GM21529 (cell line): ENCODE measurements at regions not wholly inside any gene's neighbourhood (a gene's known extent, or its start where the extent isn't known, plus 50 kb on each side); places are given as distances from the start of the nearest gene placed in this dataset.
"Not testable (repeated sequence)": the region's sequence is repeated elsewhere in the genome, so short reads cannot be mapped to it uniquely, and the experiment has no call there.

Experiments
- ATAC-seq: cut with Tn5 transposase; IDR thresholded peaks from one replicate; pipeline ENCODE4 v1.9.1; 2021; ENCODE audit not compliant: unreplicated experiment

DNA sequence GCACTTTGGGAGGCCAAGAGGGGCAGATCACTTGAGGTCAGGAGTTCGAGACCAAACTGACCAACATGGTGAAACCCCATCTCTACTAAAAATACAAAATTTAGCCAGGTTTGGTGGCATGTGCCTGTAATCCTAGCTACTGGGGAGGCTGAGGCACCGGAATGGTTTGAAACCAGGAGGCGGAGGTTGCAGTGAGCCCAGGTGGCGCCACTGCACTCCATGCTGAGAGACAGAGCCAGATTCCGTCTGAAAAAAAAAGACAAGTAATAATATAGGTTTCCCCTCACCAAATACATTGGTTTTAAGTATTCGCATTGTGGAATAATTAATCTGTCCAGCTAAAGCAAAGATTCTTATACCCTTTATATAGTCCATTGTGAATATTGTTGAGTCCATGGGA, 1544.6 kb downstream of the OLFM4 start:
- no peak for ATAC-seq

DNA sequence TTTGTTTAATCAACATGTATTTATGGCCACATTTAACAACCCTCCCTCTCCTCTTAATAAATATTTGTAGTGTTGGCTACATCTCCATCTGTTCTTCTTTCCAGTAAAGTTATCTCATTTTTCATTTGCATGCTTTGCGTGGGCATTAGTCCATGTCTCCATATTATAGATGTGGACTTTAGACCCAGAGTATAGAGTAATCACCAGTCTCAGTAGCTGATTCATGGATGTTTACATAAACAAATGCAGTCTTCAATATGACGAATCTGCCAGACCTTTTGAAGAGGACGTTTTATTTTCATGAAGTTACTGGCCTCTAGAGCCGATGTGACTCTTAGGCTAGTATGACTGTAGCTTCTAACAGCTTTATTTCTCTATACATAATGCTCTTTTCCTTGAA, 1546.2 kb downstream of the OLFM4 start:
- ATAC-seq = no peak

GRCh38 chr13:54591540-54591939, 1562.9 kb downstream of the OLFM4 start:
- no peak for ATAC-seq

- no peak for ATAC-seq
These were observed 1563.6 kb downstream of the OLFM4 start for GRCh38 chr13:54592201-54592600.

GRCh38 chr13:54593504-54593903, 1564.9 kb downstream of the OLFM4 start:
- no peak for ATAC-seq

GRCh38 chr13:54597540-54598088, 1569.0 kb downstream of the OLFM4 start:
- ATAC-seq = no peak

- ATAC-seq = no peak
These were observed 1570.8 kb downstream of the OLFM4 start for GRCh38 chr13:54599413-54599812.

GRCh38 chr13:54606944-54607343, 1578.3 kb downstream of the OLFM4 start:
- no peak for ATAC-seq

DNA sequence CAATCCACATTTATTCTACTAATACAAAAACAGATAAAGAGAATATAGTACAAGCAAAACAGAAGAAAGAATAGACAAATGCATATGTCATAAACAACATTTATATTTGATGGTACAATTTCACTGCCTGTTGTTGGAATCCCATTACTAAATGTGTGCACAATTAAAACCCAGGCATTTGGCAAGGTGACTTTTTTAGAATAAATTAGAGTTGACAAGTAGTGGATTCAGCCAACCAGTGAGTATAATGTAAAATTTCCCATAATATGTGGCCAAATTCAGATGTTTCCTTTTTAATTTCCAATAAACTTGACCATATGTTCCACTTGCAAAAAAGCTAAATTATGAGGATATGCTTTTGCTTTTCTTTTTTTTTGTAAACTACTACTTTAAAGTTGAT, 1578.8 kb downstream of the OLFM4 start:
- no peak for ATAC-seq

DNA sequence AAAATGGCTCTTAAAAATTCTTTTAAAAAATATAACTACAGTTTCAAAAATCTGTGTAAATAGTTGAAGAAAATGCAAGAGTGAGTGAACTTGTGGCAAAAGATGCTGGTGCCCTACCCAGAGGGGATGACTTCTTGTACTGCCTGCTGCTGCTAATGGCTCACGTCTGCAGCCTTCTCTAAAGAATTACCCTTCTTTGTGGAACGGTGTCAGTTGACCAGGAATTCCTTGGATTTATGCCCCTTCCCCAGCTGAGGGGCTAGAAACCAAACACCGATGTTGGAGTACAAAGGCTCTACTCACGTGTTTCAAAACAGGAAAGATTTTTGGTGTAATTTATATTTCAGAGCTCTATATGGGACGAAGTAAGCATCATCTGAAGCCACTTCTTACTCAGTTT, 1582.8 kb downstream of the OLFM4 start:
- ATAC-seq = no peak

GRCh38 chr13:54614726-54615125, 1586.1 kb downstream of the OLFM4 start:
- no peak for ATAC-seq

- not testable (repeated sequence) for ATAC-seq
These were observed 1597.9 kb downstream of the OLFM4 start for GRCh38 chr13:54626504-54626903.

- ATAC-seq = no peak
These were observed 1599.2 kb downstream of the OLFM4 start for GRCh38 chr13:54627646-54628372.

- no peak for ATAC-seq
These were observed 1599.8 kb downstream of the OLFM4 start for GRCh38 chr13:54628383-54628782.

- no peak for ATAC-seq
These were observed 1604.8 kb downstream of the OLFM4 start for GRCh38 chr13:54633456-54633855.

GRCh38 chr13:54636231-54636630, 1607.6 kb downstream of the OLFM4 start:
- no peak for ATAC-seq

GRCh38 chr13:54637366-54637765, 1608.8 kb downstream of the OLFM4 start:
- ATAC-seq = no peak

DNA sequence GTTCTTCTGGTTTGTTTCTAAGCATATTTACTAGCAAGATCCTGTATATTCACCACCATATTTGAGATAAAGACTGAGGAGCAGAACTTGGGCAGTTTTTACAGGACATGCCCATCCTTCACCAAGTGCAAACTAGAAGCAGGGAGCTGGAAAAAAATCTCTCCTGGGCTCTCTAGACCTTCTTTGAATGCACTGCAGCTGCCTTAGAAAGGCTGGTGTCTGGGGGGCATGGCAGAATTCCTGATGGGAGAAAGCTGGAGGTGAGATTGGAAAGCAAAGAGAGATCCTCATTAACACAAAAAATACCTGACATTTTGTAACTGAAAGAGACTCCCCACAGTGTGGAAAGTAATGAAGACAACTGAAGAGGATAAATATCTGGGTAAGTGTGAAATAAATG, 1612.1 kb downstream of the OLFM4 start:
- no peak for ATAC-seq

GRCh38 chr13:54643863-54644262, 1615.2 kb downstream of the OLFM4 start:
- ATAC-seq = no peak

- no peak for ATAC-seq
These were observed 1618.7 kb downstream of the OLFM4 start for GRCh38 chr13:54647275-54647674.

DNA sequence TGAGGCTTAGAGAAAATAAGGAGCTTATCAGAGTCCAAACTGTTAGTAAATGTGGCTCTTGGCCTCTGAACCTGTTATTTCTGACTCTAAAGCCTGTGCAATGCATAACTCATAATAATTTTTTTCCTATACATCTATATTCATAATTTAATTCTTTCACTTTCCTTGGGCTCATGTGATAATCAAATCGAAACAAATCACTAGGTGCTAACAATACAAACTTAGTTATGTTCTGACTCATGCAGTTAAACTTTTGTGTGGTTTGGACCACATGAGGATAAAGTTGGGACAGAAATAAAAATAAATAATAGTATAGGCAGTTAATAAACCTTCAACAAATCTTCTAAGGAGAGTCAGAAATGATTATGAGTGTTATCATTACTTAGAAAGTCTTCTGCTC, 1629.0 kb downstream of the OLFM4 start:
- ATAC-seq = no peak

GRCh38 chr13:54658771-54659170, 1630.2 kb downstream of the OLFM4 start:
- no peak for ATAC-seq

DNA sequence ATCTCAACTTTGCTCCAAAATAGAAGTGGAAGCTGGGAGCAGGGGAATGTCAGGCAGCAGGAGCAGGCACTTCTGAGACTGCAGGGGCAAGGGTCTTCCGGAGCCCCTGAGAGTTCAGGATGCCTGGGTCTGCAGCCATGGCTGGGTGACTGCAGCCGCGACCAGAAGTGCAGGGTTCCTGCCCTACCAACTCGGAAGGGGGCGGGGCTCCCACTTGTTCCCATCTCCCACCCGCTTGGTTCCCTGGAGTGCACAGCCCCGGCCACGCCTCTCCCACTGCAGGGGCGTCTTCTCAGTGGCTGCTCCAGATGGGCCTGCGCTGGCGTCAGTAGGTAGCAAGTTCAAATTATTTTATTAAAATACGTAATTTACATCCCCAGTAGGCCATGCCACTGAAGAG, 1631.7 kb downstream of the OLFM4 start:
- ATAC-seq = no peak
